ENCODE measurements at regions not wholly inside any gene's neighbourhood (a gene's known extent, or its start where the extent isn't known, plus 50 kb on each side); places are given as distances from the start of the nearest gene placed in this dataset.

DNA sequence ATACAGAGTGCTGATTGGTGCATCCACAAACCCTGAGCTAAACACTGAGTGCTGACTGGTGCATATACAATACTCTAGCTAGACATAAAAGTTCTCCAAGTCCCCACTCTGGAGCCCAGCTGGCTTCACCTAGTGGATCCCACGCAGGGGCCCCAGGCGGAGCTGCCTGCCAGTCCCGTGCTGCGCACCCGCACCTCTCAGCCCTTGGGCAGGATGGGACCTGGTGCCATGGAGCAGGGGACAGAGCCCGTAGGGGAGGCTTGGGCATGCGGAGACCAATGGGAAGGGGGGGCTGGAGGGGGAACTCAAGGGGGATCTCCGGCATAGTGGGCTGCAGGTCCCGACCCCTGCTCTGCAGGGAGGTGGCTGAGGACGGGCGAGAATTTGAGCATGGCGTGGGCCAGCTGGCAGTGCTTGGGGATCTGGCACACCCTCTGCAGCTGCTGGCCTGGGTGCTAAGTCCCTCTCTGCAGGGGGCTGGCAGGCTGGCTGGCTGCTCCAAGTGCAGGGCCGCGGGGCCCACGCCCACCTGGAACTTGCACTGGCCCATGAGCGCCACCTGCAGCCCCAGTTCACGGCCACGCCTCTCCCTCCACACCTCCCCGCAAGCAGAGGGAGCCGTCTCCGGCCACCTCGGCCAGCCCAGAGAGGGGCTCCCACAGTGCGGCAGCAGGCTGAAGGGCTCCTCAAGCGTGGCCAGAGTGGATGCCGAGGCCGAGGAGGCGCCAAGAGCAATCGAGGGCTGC, 104.9 kb downstream of the NTMT2 start:
- H3K4me3 ChIP-seq (ENCODE audit: low read depth, low read length) = no peak overlapping the region
- no peak for DNase-seq (ENCODE audit: low read depth)
- TF ChIP-seq, protein P1, sequence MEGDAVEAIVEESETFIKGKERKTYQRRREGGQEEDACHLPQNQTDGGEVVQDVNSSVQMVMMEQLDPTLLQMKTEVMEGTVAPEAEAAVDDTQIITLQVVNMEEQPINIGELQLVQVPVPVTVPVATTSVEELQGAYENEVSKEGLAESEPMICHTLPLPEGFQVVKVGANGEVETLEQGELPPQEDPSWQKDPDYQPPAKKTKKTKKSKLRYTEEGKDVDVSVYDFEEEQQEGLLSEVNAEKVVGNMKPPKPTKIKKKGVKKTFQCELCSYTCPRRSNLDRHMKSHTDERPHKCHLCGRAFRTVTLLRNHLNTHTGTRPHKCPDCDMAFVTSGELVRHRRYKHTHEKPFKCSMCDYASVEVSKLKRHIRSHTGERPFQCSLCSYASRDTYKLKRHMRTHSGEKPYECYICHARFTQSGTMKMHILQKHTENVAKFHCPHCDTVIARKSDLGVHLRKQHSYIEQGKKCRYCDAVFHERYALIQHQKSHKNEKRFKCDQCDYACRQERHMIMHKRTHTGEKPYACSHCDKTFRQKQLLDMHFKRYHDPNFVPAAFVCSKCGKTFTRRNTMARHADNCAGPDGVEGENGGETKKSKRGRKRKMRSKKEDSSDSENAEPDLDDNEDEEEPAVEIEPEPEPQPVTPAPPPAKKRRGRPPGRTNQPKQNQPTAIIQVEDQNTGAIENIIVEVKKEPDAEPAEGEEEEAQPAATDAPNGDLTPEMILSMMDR (IDR thresholded peaks at IDR 0.05; ENCODE audit: insufficient read depth, low read length) = no peak

DNA sequence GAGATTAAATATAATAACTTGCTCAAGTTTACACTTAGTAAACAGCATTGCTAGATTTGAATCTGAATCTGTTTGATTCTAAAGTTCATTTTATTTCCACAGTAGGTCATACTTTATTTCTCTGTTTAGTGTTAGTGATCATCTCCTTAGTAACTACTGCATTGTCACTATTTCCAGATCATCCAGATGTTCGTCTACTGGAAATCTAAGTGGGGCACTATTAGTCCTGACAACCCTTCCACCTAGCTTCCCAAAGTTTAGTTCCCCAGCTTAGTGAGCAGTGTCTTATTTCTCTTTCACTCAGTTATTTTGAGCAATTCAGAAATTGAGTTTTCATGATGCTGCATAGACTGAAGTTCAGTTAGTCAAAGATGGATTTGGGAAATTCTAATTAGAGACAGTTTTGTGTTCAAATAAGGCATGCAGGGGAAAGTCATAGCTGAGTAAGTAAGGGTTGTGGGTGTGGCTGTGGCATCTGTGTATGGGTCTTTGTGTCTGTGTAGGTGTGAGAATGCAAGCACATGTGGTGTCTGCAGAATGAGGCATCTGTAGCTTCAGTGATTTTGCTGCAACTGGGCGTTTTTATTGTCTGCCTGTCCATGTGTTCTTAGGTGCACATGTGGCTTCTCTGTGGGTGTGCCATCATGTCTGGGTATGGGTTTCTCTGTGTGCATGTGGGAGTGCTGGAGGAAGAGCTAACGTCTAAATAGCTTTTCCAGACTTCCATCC, 107.3 kb downstream of the NTMT2 start:
- TF ChIP-seq, protein P1 (IDR thresholded peaks at IDR 0.05; ENCODE audit: insufficient read depth, low read length) = no peak
- no peak overlapping the region for H3K4me3 ChIP-seq (ENCODE audit: low read depth, low read length)
- no peak for DNase-seq (ENCODE audit: low read depth)

DNA sequence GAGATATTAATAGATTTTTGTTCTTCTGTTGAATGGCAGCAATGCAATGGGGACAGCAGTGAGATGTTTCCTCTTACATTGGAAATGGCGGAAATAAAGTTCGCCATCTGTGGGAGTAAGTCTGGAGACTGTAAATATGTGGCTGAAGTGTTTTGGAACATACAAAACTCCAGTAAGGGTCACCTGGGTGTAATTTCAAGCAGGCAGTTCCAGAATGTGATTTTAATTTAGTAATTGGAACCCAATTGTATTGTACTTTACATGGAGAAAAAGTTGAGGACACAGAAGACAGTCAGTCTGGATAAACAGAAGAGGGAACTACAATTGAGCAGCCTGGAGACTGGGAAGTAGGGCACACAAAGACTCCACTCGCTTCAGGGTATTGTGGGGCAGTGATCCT, 108.6 kb downstream of the NTMT2 start:
- TF ChIP-seq, protein P1 (IDR thresholded peaks at IDR 0.05; ENCODE audit: insufficient read depth, low read length) = no peak
- DNase-seq (ENCODE audit: low read depth) = no peak
- no peak overlapping the region for H3K4me3 ChIP-seq (ENCODE audit: low read depth, low read length)

DNA sequence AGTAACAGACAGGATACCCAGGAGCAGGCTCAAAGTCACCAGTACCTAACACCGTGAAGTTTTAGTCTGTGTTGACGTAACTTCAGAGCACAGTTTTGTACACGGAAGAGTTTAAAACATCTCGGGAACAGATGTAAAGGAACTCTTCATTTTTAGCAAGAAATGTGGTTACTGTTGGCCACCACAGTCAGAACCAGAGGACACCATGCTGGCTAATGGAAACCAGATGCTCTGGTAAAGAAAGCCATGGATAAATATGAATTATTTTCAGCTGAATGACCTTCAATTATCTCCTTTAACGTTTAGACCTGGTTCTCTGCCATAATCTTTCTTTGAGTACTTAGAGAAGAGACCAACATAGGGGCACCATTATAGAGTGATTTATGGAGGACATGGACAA, 115.9 kb downstream of the NTMT2 start:
- DNase-seq (ENCODE audit: low read depth) = peak; percentile 58
- TF ChIP-seq, protein P1 (IDR thresholded peaks at IDR 0.05; ENCODE audit: insufficient read depth, low read length) = no peak
- H3K4me3 ChIP-seq (ENCODE audit: low read depth, low read length) = no peak overlapping the region

DNA sequence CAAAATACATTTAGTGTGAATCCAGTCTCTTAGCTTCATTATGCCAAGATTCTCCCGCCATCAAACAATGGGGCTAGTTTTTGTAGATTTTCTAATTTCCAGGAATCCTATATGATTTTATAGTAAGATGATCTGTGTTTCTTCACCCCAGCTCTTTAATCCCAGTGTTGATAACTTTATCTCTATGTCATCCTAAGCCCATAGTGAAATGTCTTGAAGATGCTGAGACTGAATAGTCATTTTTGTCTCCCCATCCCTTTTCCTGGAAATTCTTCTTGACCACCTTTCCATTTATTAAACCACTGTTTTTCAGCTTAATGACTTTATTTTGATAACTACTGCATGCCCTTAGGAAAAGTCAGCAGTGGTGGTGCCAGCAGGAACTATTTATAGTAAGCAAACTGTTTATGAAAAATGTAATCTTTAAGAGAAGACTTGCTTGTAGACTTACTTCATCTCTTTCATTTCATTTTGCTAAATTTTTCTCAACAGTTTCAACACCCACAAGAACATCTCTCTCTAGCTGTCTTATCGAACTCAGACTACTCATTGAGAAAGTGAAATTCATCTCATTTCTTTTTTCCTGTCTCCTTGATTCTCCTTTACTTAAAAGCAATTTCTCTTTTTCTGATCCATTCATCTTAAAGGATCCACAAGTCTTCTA, 116.6 kb downstream of the NTMT2 start:
- TF ChIP-seq, protein P1 (IDR thresholded peaks at IDR 0.05; ENCODE audit: insufficient read depth, low read length) = no peak
- no peak overlapping the region for H3K4me3 ChIP-seq (ENCODE audit: low read depth, low read length)
- DNase-seq (ENCODE audit: low read depth) = peak; percentile 67

DNA sequence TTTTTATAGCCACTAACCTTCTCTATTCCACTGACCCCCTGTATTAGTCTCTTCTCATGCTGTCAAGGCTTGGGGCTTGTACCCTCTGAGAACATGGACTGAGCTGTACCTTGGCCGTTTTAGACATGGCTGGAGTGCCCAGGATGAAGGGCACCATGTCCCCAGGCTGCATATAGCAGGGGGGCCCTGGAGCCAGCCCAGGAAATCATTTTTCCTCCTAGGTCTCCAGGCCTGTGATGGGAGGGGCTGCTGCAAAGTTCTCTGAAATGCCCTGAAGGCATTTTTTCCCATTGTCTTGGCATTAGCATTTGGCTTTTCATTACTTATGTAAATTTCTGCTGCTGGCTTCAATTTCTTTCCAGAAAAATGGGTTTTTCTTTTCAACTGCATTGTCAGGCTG, 119.5 kb downstream of the NTMT2 start:
- TF ChIP-seq, protein P1 (IDR thresholded peaks at IDR 0.05; ENCODE audit: insufficient read depth, low read length) = no peak
- H3K4me3 ChIP-seq (ENCODE audit: low read depth, low read length) = no peak overlapping the region
- no peak for DNase-seq (ENCODE audit: low read depth)

All from fibroblast of the aortic adventitia (primary cell).